K562 (cell line): ENCODE measurements at regions not wholly inside any gene's neighbourhood (a gene's known extent, or its start where the extent isn't known, plus 50 kb on each side); places are given as distances from the start of the nearest gene placed in this dataset.
"Not testable (repeated sequence)": the region's sequence is repeated elsewhere in the genome, so short reads cannot be mapped to it uniquely, and the experiment has no call there.

Source experiments
- ATF1 ChIP-seq, 2 experiments: fragments of 450-650 bp in 1 of 2; IDR thresholded peaks; 2 replicates each; pipeline ENCODE4 v1.6.1; 2016; ENCODE audit warnings: missing compliant biosample characterization in 1 of 2, missing genetic modification characterization in 1 of 2
- ATF7 ChIP-seq: fragments of 450-650 bp; IDR thresholded peaks from 2 replicates; pipeline ENCODE4 v1.7.1; 2014; ENCODE audit warnings: mild to moderate bottlenecking, moderate library complexity
- KAT7 ChIP-seq: sonication (generic); formaldehyde crosslinking; IDR thresholded peaks from 2 replicates; pipeline ENCODE4 v1.8.0; 2022; ENCODE audit warnings: missing genetic modification reagents, mild to moderate bottlenecking, borderline replicate concordance
- RNF2 ChIP-seq: sonication (generic); IDR thresholded peaks from 2 replicates; pipeline ENCODE4 v1.6.1; 2016
- SMAD3 ChIP-seq: fragments of 450-650 bp; formaldehyde crosslinking; conservative IDR thresholded peaks from 2 replicates; pipeline ENCODE4 v1.4.0; 2020; ENCODE audit warnings: mild to moderate bottlenecking

- not testable (repeated sequence) for TF ChIP-seq ATF7; KAT7; SMAD3; ATF1 (CRISPR knock-in tag; IDR thresholded peaks at IDR 0.05); ATF1 (tag; IDR thresholded peaks at IDR 0.05); RNF2
These were observed 67.0 kb upstream of the PAM start for GRCh38 chr5:102688076-102688475.
